Loucy (cell line): ENCODE measurements at regions not wholly inside any gene's neighbourhood (a gene's known extent, or its start where the extent isn't known, plus 50 kb on each side); places are given as distances from the start of the nearest gene placed in this dataset.

Source experiments
- H2AFZ ChIP-seq: fragments of 200-600 bp; sonication (generic); 2 replicates; pipeline ENCODE4 v1.6.0; 2016; ENCODE audit warnings: antibody characterized with exemption, mild to moderate bottlenecking, low read length, moderate library complexity
- H3F3A ChIP-seq: fragments of 200-600 bp; 2 replicates; pipeline ENCODE4 v1.6.0; 2016; ENCODE audit warnings: antibody characterized with exemption, low read depth, mild to moderate bottlenecking
- H3K27me3 ChIP-seq: fragments of 200-600 bp; sonication (generic); 2 replicates; pipeline ENCODE4 v1.6.1; 2014; ENCODE audit warnings: low read length, mild to moderate bottlenecking; ENCODE audit not compliant: insufficient read depth, poor library complexity, severe bottlenecking
- H3K36me3 ChIP-seq: fragments of 200-600 bp; sonication (generic); 2 replicates; pipeline ENCODE4 v1.6.1; 2016; ENCODE audit warnings: low read length; ENCODE audit not compliant: insufficient read depth
- H3K4me1 ChIP-seq: fragments of 200-600 bp; sonication (generic); 2 replicates; pipeline ENCODE4 v1.5.1; 2014; ENCODE audit warnings: low read length, mild to moderate bottlenecking; ENCODE audit not compliant: insufficient read depth, poor library complexity, severe bottlenecking
- H3K4me2 ChIP-seq: fragments of 200-600 bp; sonication (generic); 2 replicates; pipeline ENCODE4 v1.6.0; 2014; ENCODE audit warnings: antibody characterized with exemption, low read length, low read depth, mild to moderate bottlenecking; ENCODE audit not compliant: poor library complexity, severe bottlenecking
- H3K4me3 ChIP-seq: fragments of 200-600 bp; sonication (generic); 2 replicates; pipeline ENCODE4 v1.5.1; 2014; ENCODE audit warnings: low read length, mild to moderate bottlenecking, mixed read lengths; ENCODE audit not compliant: poor library complexity, severe bottlenecking
- H3K79me2 ChIP-seq: fragments of 200-600 bp; sonication (generic); 2 replicates; pipeline ENCODE4 v1.6.1; 2014; ENCODE audit warnings: low read length; ENCODE audit not compliant: insufficient read depth
- H3K9ac ChIP-seq: fragments of 200-600 bp; sonication (generic); 2 replicates; pipeline ENCODE4 v1.6.0; 2014; ENCODE audit warnings: mild to moderate bottlenecking, low read depth, low read length, moderate library complexity; ENCODE audit not compliant: poor library complexity, severe bottlenecking
- H3K9me2 ChIP-seq: fragments of 200-600 bp; sonication (generic); replicated peaks from 2 replicates; pipeline ENCODE4 v1.6.1; 2016; ENCODE audit warnings: low read depth, low read length, mixed read lengths
- H3K9me3 ChIP-seq: fragments of 200-600 bp; sonication (generic); 2 replicates; pipeline ENCODE4 v1.6.1; 2014; ENCODE audit warnings: mild to moderate bottlenecking, antibody characterized with exemption, low read length, low read depth; ENCODE audit not compliant: insufficient read depth
- H4K20me1 ChIP-seq: fragments of 200-600 bp; sonication (generic); 2 replicates; pipeline ENCODE4 v1.6.0; 2014; ENCODE audit warnings: antibody characterized with exemption, low read length, mild to moderate bottlenecking; ENCODE audit not compliant: insufficient read depth, poor library complexity, severe bottlenecking
- EZH2phosphoT487 ChIP-seq: fragments of 200-600 bp; IDR thresholded peaks from 2 replicates; pipeline ENCODE4 v1.6.1; 2018; ENCODE audit warnings: antibody characterized with exemption, mild to moderate bottlenecking, moderate library complexity, borderline replicate concordance
- TF ChIP-seq, protein P1 (sequence below): fragments of 200-600 bp; sonication (generic); conservative IDR thresholded peaks from 2 replicates; pipeline ENCODE4 v1.5.1; 2014; ENCODE audit warnings: mild to moderate bottlenecking, antibody characterized with exemption, low read length

DNA sequence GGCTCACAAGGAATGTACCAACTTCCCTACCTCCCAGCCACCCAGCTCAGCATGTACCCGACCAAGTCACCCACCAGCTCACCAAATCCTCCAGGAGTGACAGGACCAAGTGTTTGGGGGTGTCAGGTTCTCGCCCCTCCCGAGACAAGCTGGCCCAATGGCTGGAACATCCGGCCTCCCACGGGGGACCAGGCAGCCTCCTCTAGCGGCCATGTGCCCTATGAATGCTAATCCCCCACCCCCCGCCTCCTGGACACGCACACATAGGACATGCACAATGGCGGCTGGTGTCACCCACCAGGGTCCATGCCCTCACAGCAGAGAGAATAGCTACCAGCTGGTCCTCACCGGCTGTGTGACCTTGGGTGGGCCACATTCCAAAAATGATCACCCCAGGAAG lies 151.0 kb downstream of the MN1 start:
- H3K9me3 ChIP-seq = no peaks in the 10 kb centered on the region
- no peaks in the 10 kb centered on the region for H3K9me2 ChIP-seq
- no peaks in the 10 kb centered on the region for H3K36me3 ChIP-seq

DNA sequence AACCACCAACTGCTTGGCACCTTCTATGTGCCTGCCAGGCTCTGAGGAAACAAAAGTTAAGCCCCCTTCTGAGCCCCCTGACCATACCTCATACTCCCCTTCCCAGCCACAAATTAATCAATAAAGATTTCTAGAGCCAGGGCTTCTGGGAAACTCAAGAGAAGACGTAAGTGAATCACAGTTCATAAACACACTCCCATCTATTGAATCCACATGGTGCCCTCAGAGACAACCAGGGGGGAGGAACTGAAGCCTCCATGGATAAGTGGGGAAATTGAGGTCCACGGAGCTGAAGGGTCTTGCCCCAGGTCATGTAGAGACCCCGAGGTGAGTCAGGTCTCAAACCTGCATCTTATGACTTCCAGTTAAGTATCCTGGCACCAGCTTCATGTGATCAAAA lies 150.6 kb downstream of the MN1 start:
- no peak overlapping the region for H3K9ac ChIP-seq
- TF ChIP-seq, protein P1, sequence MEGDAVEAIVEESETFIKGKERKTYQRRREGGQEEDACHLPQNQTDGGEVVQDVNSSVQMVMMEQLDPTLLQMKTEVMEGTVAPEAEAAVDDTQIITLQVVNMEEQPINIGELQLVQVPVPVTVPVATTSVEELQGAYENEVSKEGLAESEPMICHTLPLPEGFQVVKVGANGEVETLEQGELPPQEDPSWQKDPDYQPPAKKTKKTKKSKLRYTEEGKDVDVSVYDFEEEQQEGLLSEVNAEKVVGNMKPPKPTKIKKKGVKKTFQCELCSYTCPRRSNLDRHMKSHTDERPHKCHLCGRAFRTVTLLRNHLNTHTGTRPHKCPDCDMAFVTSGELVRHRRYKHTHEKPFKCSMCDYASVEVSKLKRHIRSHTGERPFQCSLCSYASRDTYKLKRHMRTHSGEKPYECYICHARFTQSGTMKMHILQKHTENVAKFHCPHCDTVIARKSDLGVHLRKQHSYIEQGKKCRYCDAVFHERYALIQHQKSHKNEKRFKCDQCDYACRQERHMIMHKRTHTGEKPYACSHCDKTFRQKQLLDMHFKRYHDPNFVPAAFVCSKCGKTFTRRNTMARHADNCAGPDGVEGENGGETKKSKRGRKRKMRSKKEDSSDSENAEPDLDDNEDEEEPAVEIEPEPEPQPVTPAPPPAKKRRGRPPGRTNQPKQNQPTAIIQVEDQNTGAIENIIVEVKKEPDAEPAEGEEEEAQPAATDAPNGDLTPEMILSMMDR = no peak
- TF ChIP-seq EZH2phosphoT487 = no peak
- H3K36me3 ChIP-seq = no peaks in the 10 kb centered on the region
- no peaks in the 10 kb centered on the region for H3K9me2 ChIP-seq
- H3K9me3 ChIP-seq = no peaks in the 10 kb centered on the region
- no peak overlapping the region for H3K4me2 ChIP-seq
- H3K4me1 ChIP-seq = no peaks in the 10 kb centered on the region
- no peak overlapping the region for H2AFZ ChIP-seq
- no peaks in the 10 kb centered on the region for H3F3A ChIP-seq
- H3K4me3 ChIP-seq = no peak overlapping the region
- H4K20me1 ChIP-seq = no peaks in the 10 kb centered on the region
- H3K79me2 ChIP-seq = no peaks in the 10 kb centered on the region
- no peaks in the 10 kb centered on the region for H3K27me3 ChIP-seq

More for the DNA sequence above, 151.0 kb downstream of the MN1 start:
- H2AFZ ChIP-seq = no peak overlapping the region
- no peaks in the 10 kb centered on the region for H4K20me1 ChIP-seq
- H3F3A ChIP-seq = no peaks in the 10 kb centered on the region
- no peaks in the 10 kb centered on the region for H3K79me2 ChIP-seq
- H3K4me3 ChIP-seq = no peak overlapping the region
- H3K4me1 ChIP-seq = no peaks in the 10 kb centered on the region
- no peak overlapping the region for H3K4me2 ChIP-seq
- H3K9ac ChIP-seq = no peak overlapping the region
- H3K27me3 ChIP-seq = no peaks in the 10 kb centered on the region
- TF ChIP-seq, protein P1 = no peak

DNA sequence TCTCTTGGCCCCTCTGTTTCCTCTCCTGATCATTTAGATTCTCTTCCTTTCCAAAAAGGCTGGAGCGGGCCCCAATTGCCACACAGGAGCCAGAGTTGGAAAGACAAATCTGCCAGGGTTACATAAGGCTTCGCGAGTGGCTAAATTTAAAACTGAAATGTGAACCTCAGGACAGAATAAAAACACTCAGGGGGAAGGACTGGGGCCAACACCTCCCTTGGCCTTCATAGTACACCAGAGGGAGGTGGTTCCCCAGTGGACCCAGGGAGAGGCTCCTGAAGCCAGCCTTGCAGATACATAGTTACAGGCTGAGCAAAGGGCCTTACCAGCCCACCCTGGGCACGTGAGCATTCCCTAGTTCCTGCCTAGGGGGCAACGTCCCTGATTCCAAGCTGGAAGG lies 150.1 kb downstream of the MN1 start:
- H3K4me1 ChIP-seq = no peaks in the 10 kb centered on the region
- H3F3A ChIP-seq = no peaks in the 10 kb centered on the region
- no peak for TF ChIP-seq EZH2phosphoT487
- TF ChIP-seq, protein P1 = no peak
- H3K79me2 ChIP-seq = no peaks in the 10 kb centered on the region
- H3K9me2 ChIP-seq = no peaks in the 10 kb centered on the region
- H3K36me3 ChIP-seq = no peaks in the 10 kb centered on the region
- H4K20me1 ChIP-seq = no peaks in the 10 kb centered on the region
- no peak overlapping the region for H3K4me3 ChIP-seq
- no peak overlapping the region for H3K4me2 ChIP-seq
- no peaks in the 10 kb centered on the region for H3K27me3 ChIP-seq
- no peak overlapping the region for H3K9ac ChIP-seq
- no peak overlapping the region for H2AFZ ChIP-seq
- H3K9me3 ChIP-seq = no peaks in the 10 kb centered on the region
